Transverse colon (tissue), 4 donors: ENCODE measurements at regions not wholly inside any gene's neighbourhood (a gene's known extent, or its start where the extent isn't known, plus 50 kb on each side); places are given as distances from the start of the nearest gene placed in this dataset.

Experiments
- EP300 ChIP-seq: sonication (generic); formaldehyde crosslinking; IDR thresholded peaks from one replicate; pipeline ENCODE4 v1.6.1; 2017; ENCODE audit warnings: antibody characterized with exemption, low read depth
- POLR2A ChIP-seq: fragments of 450-650 bp; IDR thresholded peaks from one replicate; pipeline ENCODE4 v1.6.1; 2016; ENCODE audit warnings: antibody characterized with exemption, mild to moderate bottlenecking, moderate library complexity
- POLR2AphosphoS5 ChIP-seq, 3 donors: sonication (generic); formaldehyde crosslinking; IDR thresholded peaks; one replicate each; pipeline ENCODE4 v1.6.1; 2016; ENCODE audit warnings: antibody characterized with exemption in 3 of 3
- TF ChIP-seq, protein P1 (sequence below), 5 experiments: fragments of 200-600 bp in 3 of 5; fragments of 450-650 bp in 2 of 5; sonication (generic) in 3 of 5; IDR thresholded peaks; 1 replicate in 2 of 5; 2 replicates in 3 of 5; pipeline ENCODE4 v1.5.1; 2016 to 2017; ENCODE audit warnings: antibody characterized with exemption in 5 of 5, inconsistent platforms in 3 of 5, mild to moderate bottlenecking in 2 of 5, moderate library complexity in 1 of 5

DNA sequence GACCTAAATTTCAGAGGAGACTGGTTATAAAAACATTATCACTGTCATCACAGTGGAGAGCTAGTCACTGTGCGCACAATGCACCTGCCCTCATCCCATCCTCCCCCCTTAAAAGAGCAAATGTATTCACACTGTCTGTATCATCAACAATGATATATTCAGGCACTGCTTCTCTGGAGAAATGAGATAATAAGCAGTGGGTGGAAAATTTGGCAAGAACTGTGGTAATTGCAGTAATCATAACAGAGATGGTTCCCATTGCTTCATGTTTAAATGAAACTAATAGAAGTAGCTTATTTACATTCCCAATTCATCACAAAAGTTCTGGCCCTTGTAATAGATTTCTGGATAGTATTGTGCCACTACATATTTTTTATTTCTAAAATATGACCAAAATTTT lies 867.4 kb upstream of the ADGRL2 start:
- TF ChIP-seq POLR2A: no peak
- TF ChIP-seq, protein P1, sequence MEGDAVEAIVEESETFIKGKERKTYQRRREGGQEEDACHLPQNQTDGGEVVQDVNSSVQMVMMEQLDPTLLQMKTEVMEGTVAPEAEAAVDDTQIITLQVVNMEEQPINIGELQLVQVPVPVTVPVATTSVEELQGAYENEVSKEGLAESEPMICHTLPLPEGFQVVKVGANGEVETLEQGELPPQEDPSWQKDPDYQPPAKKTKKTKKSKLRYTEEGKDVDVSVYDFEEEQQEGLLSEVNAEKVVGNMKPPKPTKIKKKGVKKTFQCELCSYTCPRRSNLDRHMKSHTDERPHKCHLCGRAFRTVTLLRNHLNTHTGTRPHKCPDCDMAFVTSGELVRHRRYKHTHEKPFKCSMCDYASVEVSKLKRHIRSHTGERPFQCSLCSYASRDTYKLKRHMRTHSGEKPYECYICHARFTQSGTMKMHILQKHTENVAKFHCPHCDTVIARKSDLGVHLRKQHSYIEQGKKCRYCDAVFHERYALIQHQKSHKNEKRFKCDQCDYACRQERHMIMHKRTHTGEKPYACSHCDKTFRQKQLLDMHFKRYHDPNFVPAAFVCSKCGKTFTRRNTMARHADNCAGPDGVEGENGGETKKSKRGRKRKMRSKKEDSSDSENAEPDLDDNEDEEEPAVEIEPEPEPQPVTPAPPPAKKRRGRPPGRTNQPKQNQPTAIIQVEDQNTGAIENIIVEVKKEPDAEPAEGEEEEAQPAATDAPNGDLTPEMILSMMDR (IDR thresholded peaks at IDR 0.05): no peak
- no peak for TF ChIP-seq POLR2AphosphoS5 (IDR thresholded peaks at IDR 0.05)
- TF ChIP-seq EP300: no peak
